Pancreas (tissue), 10 donors: ENCODE measurements at regions not wholly inside any gene's neighbourhood (a gene's known extent, or its start where the extent isn't known, plus 50 kb on each side); places are given as distances from the start of the nearest gene placed in this dataset.

Experiments used
- ATAC-seq, 4 donors: fragments of 200-7000 bp; cut with Tn5 transposase; one replicate each; pipeline versions ENCODE4 v1.8.0 to v1.9.1; 2020; ENCODE audit warnings: mild to moderate bottlenecking in 4 of 4, moderate library complexity in 4 of 4
- DNase-seq, 6 donors: peaks; one replicate each; pipeline ENCODE4 v3.0.0-alpha.2; 2020
- FAIRE-seq: peaks from 2 replicates; lab custom pipeline; 2012; peaks lifted over from hg19 to GRCh38; lab: Jason Lieb, UNC
- H3K27ac ChIP-seq, 4 donors: fragments of 200-600 bp; sonication (generic); 1 replicate in 3 of 4; 2 replicates in 1 of 4; pipeline versions ENCODE4 v1.5.0 to v1.8.0; 2020
- H3K27me3 ChIP-seq, 4 donors: fragments of 200-600 bp; one replicate each; pipeline ENCODE4 v1.8.0; 2021
- H3K36me3 ChIP-seq, 3 donors: fragments of 200-600 bp; sonication (generic) in 1 of 3; one replicate each; pipeline versions ENCODE4 v1.5.0 to v1.8.0; 2020 to 2021
- H3K4me1 ChIP-seq, 3 donors: fragments of 200-600 bp; one replicate each; pipeline ENCODE4 v1.8.0; 2021
- H3K4me3 ChIP-seq, 4 donors: fragments of 200-600 bp; sonication (generic) in 2 of 4; one replicate each; pipeline versions ENCODE4 v1.5.0 to v1.8.0; 2020 to 2021
- H3K9me3 ChIP-seq, 4 donors: fragments of 200-600 bp; one replicate each; pipeline ENCODE4 v1.8.0; 2021
- WGBS, 2 donors: extraction: QIAGEN DNeasy Blood & Tissue Kit; methylation state at CpG; one replicate each; pipeline ENCODE4 v1.1.7; 2013; 5-methylcytosine and 5-hydroxymethylcytosine counted together
- intact Hi-C, 3 donors: fragments of 100-400 bp; cut with DNase I; formaldehyde crosslinking; loops; one replicate each; pipeline versions ENCODE4 v1.11.1 to v1.14.2; 2022
- TF ChIP-seq, protein P1 (sequence below), 4 donors: fragments of 200-600 bp; sonication (generic) in 3 of 4; IDR thresholded peaks; one replicate each; pipeline versions ENCODE4 v1.5.0 to v1.8.0; 2021; ENCODE audit warnings: antibody characterized with exemption in 4 of 4
- donor health status: healthy with polysubstance abuse.
- donor health status: DM: no; HTN: no; CAD: no; lungs with moderate emphysema.
- donor health status: DM: no; HTN: no; CAD: no.
- donor health status: control.
- donor health status: control.
- donor health status: Bipolar disorder and iron deficiency.
- donor health status: DM: yes; HTN: yes; CAD: no.
- donor health status: DM: no; HTN: no; CAD: no.
- donor health status: DM: no; HTN: no; CAD: no.
- donor health status: DM: yes; HTN: yes; CAD: no.

DNA sequence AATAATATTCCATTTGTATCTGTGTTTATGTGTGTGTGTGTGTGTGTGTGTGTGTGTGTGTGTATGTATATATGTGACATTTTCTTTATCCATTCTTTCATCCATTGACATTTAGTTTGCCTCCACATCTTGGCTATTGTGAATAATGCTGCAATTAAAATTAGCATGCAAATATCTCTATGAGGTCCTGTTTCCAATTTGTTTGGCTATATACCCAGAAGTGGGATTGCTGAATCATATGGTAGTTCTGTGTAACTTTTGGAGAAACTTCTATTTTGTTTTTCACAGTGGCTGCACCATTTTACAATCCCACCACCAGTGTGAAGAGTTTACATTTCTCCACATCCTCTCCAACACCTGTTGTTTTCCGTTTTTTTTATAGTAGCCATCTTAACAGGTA is 53.1 kb downstream of the CH25H start:
- DNase-seq = no peak
- TF ChIP-seq, protein P1, sequence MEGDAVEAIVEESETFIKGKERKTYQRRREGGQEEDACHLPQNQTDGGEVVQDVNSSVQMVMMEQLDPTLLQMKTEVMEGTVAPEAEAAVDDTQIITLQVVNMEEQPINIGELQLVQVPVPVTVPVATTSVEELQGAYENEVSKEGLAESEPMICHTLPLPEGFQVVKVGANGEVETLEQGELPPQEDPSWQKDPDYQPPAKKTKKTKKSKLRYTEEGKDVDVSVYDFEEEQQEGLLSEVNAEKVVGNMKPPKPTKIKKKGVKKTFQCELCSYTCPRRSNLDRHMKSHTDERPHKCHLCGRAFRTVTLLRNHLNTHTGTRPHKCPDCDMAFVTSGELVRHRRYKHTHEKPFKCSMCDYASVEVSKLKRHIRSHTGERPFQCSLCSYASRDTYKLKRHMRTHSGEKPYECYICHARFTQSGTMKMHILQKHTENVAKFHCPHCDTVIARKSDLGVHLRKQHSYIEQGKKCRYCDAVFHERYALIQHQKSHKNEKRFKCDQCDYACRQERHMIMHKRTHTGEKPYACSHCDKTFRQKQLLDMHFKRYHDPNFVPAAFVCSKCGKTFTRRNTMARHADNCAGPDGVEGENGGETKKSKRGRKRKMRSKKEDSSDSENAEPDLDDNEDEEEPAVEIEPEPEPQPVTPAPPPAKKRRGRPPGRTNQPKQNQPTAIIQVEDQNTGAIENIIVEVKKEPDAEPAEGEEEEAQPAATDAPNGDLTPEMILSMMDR (IDR thresholded peaks at IDR 0.05) = no peak
- no peak for FAIRE-seq
- H3K4me1 ChIP-seq = no peaks in the 10 kb centered on the region
- intact Hi-C loops = no loop called here
- no peak overlapping the region for H3K4me3 ChIP-seq
- H3K9me3 ChIP-seq = no peaks in the 10 kb centered on the region
- no peak for ATAC-seq
- H3K27me3 ChIP-seq = no peaks in the 10 kb centered on the region
- no peak overlapping the region for H3K27ac ChIP-seq
- WGBS, 2 donors = 73 to 93% methylated on average over 1 of the region's 1 CpG
- H3K36me3 ChIP-seq = no peaks in the 10 kb centered on the region

DNA sequence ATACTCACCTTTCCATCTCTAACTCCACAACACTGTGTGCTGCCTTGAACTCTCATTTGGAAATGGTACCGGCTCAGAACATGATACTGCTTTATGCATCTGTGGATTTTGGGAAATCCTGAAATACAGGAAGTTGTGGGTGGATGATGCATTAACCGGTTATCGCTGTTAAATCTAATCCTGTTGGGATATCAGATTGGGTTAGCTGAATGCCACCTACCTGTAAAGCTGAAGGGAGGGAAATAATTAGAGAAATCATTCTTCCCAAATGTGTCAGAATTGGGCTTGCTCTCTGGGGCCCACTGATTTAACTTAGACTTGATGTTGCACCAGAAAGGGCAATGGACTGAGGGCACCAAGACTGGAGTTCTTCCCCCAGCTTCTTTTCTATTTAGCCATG is 54.0 kb downstream of the CH25H start:
- ATAC-seq (no peak), FAIRE-seq (no peak), DNase-seq (no peak)
- TF ChIP-seq, protein P1 (IDR thresholded peaks at IDR 0.05) = no peak
- no peak overlapping the region for H3K27ac ChIP-seq
- intact Hi-C loops = no loop called here
- no peaks in the 10 kb centered on the region for H3K36me3 ChIP-seq
- no peak overlapping the region for H3K4me3 ChIP-seq
- WGBS, 2 donors = 54 to 85% methylated on average over 3 of the region's 3 CpGs
- H3K4me1 ChIP-seq = no peaks in the 10 kb centered on the region
- H3K27me3 ChIP-seq = no peaks in the 10 kb centered on the region
- H3K9me3 ChIP-seq = no peaks in the 10 kb centered on the region

DNA sequence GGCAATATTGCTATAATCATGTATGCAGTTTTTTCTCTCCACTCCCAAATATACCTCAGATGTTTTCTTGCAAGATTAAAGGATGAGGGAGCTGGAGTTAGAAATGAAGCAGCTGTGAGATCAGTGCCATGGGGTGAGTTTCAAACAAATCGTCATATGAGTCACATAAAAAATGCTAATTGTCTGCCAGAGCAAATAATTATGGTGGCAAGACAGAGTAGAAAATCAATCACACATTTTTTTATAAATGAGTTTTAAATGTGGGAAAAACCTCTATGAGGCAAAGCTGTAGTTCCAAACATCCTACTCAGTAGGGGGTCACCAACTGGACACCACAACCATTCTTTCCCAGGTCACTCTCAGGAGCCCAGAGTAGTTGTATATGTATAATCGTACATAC is 55.3 kb downstream of the CH25H start:
- Histone ChIP-seq H3K27me3 (no peaks in the 10 kb centered on the region), H3K27ac (no peak overlapping the region), H3K4me3 (no peak overlapping the region), H3K4me1 (no peaks in the 10 kb centered on the region), H3K36me3 (no peaks in the 10 kb centered on the region), H3K9me3 (no peaks in the 10 kb centered on the region)
- TF ChIP-seq, protein P1 (IDR thresholded peaks at IDR 0.05) = no peak
- intact Hi-C loops = no loop called here
- DNase-seq = no peak
- 25 to 26% methylated on average over 2 of the region's 2 CpGs for WGBS, 2 donors
- no peak for FAIRE-seq
- peak in 3 of 4 donors; percentile 36 to 46 (median 41) for ATAC-seq

DNA sequence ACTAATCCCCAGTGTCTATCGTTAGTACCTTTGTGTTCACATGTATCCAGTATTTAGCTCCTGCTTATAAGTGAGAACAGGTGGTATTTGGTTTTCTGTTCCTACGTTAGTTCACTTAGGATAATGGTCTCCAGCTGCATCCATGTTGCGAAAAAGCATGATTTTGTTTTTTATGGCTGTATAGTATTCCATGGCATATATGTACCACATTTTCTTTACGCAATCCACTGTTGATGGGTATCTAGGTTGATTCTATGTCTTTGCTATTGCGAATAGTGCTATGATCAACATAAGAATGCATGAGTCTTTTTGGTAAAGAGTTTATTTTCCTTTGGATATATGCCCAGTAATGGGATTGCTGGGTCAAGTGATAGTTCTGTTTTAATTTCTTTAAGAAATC is 59.1 kb downstream of the CH25H start:
- Histone ChIP-seq H3K9me3 (no peaks in the 10 kb centered on the region), H3K4me1 (no peaks in the 10 kb centered on the region), H3K27ac (no peak overlapping the region), H3K4me3 (no peak overlapping the region), H3K36me3 (no peaks in the 10 kb centered on the region), H3K27me3 (no peaks in the 10 kb centered on the region)
- intact Hi-C loops = no loop called here
- ATAC-seq = no peak
- FAIRE-seq = no peak
- 79 to 88% methylated on average over 5 of the region's 5 CpGs for WGBS, 2 donors
- TF ChIP-seq, protein P1 (IDR thresholded peaks at IDR 0.05) = no peak
- DNase-seq = no peak

DNA sequence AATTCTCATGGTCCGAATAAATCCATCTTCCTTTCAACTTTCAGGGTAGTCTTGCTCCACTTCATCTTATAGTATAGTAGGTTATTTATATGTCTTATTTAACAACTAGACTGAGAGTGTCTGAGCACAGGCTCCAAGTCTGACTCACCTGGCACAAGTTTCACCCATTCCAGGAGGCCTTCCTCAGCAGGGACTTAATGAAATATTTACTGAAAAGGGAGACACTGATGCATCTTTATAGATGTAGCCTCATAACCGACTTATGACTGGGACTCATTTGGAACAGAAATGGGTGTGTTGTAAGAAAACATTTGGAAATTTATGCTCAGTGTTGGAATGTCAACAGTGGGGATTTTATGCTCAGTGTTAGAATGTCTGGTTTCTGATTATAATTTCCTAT is 59.9 kb downstream of the CH25H start:
- Histone ChIP-seq H3K4me1 (no peaks in the 10 kb centered on the region), H3K27ac (no peak overlapping the region), H3K4me3 (no peak overlapping the region), H3K27me3 (no peaks in the 10 kb centered on the region), H3K9me3 (no peaks in the 10 kb centered on the region), H3K36me3 (no peaks in the 10 kb centered on the region)
- intact Hi-C loops = no loop called here
- TF ChIP-seq, protein P1 (IDR thresholded peaks at IDR 0.05) = no peak
- ATAC-seq (peak in 1 of 4 donors; percentile 41), DNase-seq (no peak), FAIRE-seq (no peak)
- 67 to 86% methylated on average over 2 of the region's 2 CpGs for WGBS, 2 donors
